GM23338 (cell line): ENCODE measurements at regions not wholly inside any gene's neighbourhood (a gene's known extent, or its start where the extent isn't known, plus 50 kb on each side); places are given as distances from the start of the nearest gene placed in this dataset.

Source experiments
- ATAC-seq: fragments of 200-7000 bp; cut with Tn5 transposase; 3 replicates; pipeline ENCODE4 v1.9.1; 2020
- DNase-seq: peaks from one replicate; pipeline ENCODE4 v3.0.0-alpha.2; 2015; ENCODE audit warnings: low spot score
- H2AFZ ChIP-seq: fragments of 200-600 bp; sonication (generic); 2 replicates; pipeline ENCODE4 v1.8.0; 2016; ENCODE audit warnings: antibody characterized with exemption, mild to moderate bottlenecking, moderate library complexity
- H3F3A ChIP-seq: fragments of 200-600 bp; sonication (generic); replicated peaks from 2 replicates; pipeline ENCODE4 v1.8.0; 2017; ENCODE audit warnings: antibody characterized with exemption, mixed run types, low read depth
- H3K27ac ChIP-seq: fragments of 200-600 bp; sonication (generic); 2 replicates; pipeline ENCODE4 v1.6.1; 2016; ENCODE audit warnings: low read depth
- H3K27me3 ChIP-seq: fragments of 200-600 bp; sonication (generic); 2 replicates; pipeline ENCODE4 v1.8.0; 2016; ENCODE audit warnings: mild to moderate bottlenecking, mixed run types, moderate library complexity; ENCODE audit not compliant: insufficient read depth
- H3K36me3 ChIP-seq: fragments of 200-600 bp; sonication (generic); 2 replicates; pipeline ENCODE4 v1.8.0; 2016; ENCODE audit warnings: mild to moderate bottlenecking; ENCODE audit not compliant: insufficient read depth
- H3K4me1 ChIP-seq: fragments of 200-600 bp; sonication (generic); 2 replicates; pipeline ENCODE4 v1.8.0; 2016; ENCODE audit warnings: mild to moderate bottlenecking, moderate library complexity; ENCODE audit not compliant: insufficient read depth
- H3K4me2 ChIP-seq: fragments of 200-600 bp; sonication (generic); 2 replicates; pipeline ENCODE4 v1.7.1; 2017; ENCODE audit warnings: mixed run types
- H3K4me3 ChIP-seq: fragments of 200-600 bp; sonication (generic); 2 replicates; pipeline ENCODE4 v1.6.1; 2016; ENCODE audit warnings: mixed run types
- H3K79me2 ChIP-seq: fragments of 200-600 bp; sonication (generic); replicated peaks from 2 replicates; pipeline ENCODE4 v1.8.0; 2017; ENCODE audit warnings: mild to moderate bottlenecking; ENCODE audit not compliant: insufficient read depth
- H3K9me2 ChIP-seq: fragments of 200-600 bp; sonication (generic); 2 replicates; pipeline ENCODE4 v1.8.0; 2017; ENCODE audit not compliant: insufficient read depth
- H4K20me1 ChIP-seq: fragments of 200-600 bp; sonication (generic); replicated peaks from 2 replicates; pipeline ENCODE4 v1.8.0; 2017; ENCODE audit warnings: mild to moderate bottlenecking; ENCODE audit not compliant: insufficient read depth
- H3K27ac Mint-ChIP-seq: 2 replicates; pipeline ENCODE4 v1.8.0; 2020; ENCODE audit warnings: inconsistent platforms, mild to moderate bottlenecking, moderate library complexity, mixed read lengths
- H3K27me3 Mint-ChIP-seq: 3 replicates; pipeline ENCODE4 v1.8.0; 2022; ENCODE audit warnings: low read depth, mild to moderate bottlenecking, moderate library complexity, mixed read lengths, inconsistent platforms; ENCODE audit not compliant: insufficient read depth, poor library complexity
- H3K36me3 Mint-ChIP-seq: 3 replicates; pipeline ENCODE4 v1.8.0; 2021; ENCODE audit warnings: low read depth, mild to moderate bottlenecking, inconsistent platforms, moderate library complexity, mixed read lengths
- H3K4me1 Mint-ChIP-seq: 3 replicates; pipeline ENCODE4 v1.8.0; 2020; ENCODE audit warnings: mild to moderate bottlenecking, inconsistent platforms, mixed read lengths
- H3K4me3 Mint-ChIP-seq: 3 replicates; pipeline ENCODE4 v1.8.0; 2021; ENCODE audit warnings: moderate library complexity, mild to moderate bottlenecking, inconsistent platforms, mixed read lengths
- H3K9me3 Mint-ChIP-seq: 3 replicates; pipeline ENCODE4 v1.8.0; 2020; ENCODE audit warnings: moderate library complexity, mild to moderate bottlenecking, inconsistent platforms, mixed read lengths
- CTCF ChIP-seq, 2 experiments: fragments of 200-600 bp in 1 of 2; sonication (generic) in 1 of 2; conservative IDR thresholded peaks; 2 replicates each; pipeline versions ENCODE4 v1.5.1 to v1.6.1; 2016 to 2017; ENCODE audit warnings: antibody characterized with exemption in 2 of 2, low read depth in 2 of 2, mild to moderate bottlenecking in 2 of 2, moderate library complexity in 1 of 2
- ETS1 ChIP-seq: IDR thresholded peaks from 2 replicates; pipeline ENCODE4 v1.6.1; 2016; ENCODE audit warnings: antibody characterized with exemption
- EZH2 ChIP-seq: fragments of 200-600 bp; sonication (generic); IDR thresholded peaks from one replicate; pipeline ENCODE4 v1.8.0; 2017; ENCODE audit warnings: antibody characterized with exemption, mild to moderate bottlenecking, low read depth; ENCODE audit not compliant: unreplicated experiment
- EZH2phosphoT487 ChIP-seq: fragments of 200-600 bp; sonication (generic); IDR thresholded peaks from one replicate; pipeline ENCODE4 v1.8.1; 2018; ENCODE audit warnings: antibody characterized with exemption; ENCODE audit not compliant: unreplicated experiment
- JUNB ChIP-seq: IDR thresholded peaks from one replicate; pipeline ENCODE4 v1.6.1; 2016; ENCODE audit warnings: antibody characterized with exemption; ENCODE audit not compliant: unreplicated experiment
- POLR2AphosphoS5 ChIP-seq: IDR thresholded peaks from 2 replicates; pipeline ENCODE4 v1.6.1; 2016; ENCODE audit warnings: antibody characterized with exemption, low read depth
- REST ChIP-seq: IDR thresholded peaks from one replicate; pipeline ENCODE4 v1.6.1; 2018; ENCODE audit warnings: antibody characterized with exemption; ENCODE audit not compliant: unreplicated experiment
- STAT1 ChIP-seq: IDR thresholded peaks from one replicate; pipeline ENCODE4 v1.6.1; 2016; ENCODE audit warnings: antibody characterized with exemption; ENCODE audit not compliant: unreplicated experiment
- ZNF114 ChIP-seq: fragments of 250-450 bp; sonication (Bioruptor Pico); IDR thresholded peaks from 2 replicates; pipeline ENCODE4 v1.5.0; 2020; ENCODE audit warnings: mild to moderate bottlenecking, moderate library complexity
- ZNF331 ChIP-seq: fragments of 250-450 bp; sonication (Bioruptor Pico); IDR thresholded peaks from 2 replicates; pipeline ENCODE4 v1.5.0; 2020; ENCODE audit warnings: low read depth, mild to moderate bottlenecking, moderate library complexity
- ZNF462 ChIP-seq: fragments of 250-450 bp; sonication (Bioruptor Pico); IDR thresholded peaks from 2 replicates; pipeline ENCODE4 v1.5.0; 2020; ENCODE audit warnings: mild to moderate bottlenecking, moderate library complexity

GRCh38 chr7:25308246-25308645, 80.0 kb upstream of the NPVF start (continued):
- TF ChIP-seq ZNF462 (CRISPR knock-in tag) (no peak), JUNB (no peak), ZNF114 (no peak), POLR2AphosphoS5 (no peak)

GRCh38 chr7:25308906-25309705, 80.8 kb upstream of the NPVF start:
- Histone ChIP-seq H3K36me3 (no peaks in the 10 kb centered on the region), H3K4me3 (no peak overlapping the region), H3K9me2 (peaks cover 20% of the 10 kb centered on the region), H3F3A (no peaks in the 10 kb centered on the region), H4K20me1 (no peaks in the 10 kb centered on the region), H3K4me1 (peaks cover 9% of the 10 kb centered on the region), H2AFZ (0 out of 2 replicates have a peak overlapping the region, but pooled peaks have one; percentile 8), H3K4me2 (no peak overlapping the region), H3K79me2 (no peaks in the 10 kb centered on the region), H3K27me3 (no peaks in the 10 kb centered on the region), H3K27ac (no peak overlapping the region)
- DNase-seq: no peak
- no peak overlapping the region for H3K4me3 Mint-ChIP-seq
- H3K27ac Mint-ChIP-seq: no peak overlapping the region
- no peak for ATAC-seq
- H3K4me1 Mint-ChIP-seq: peaks cover 15% of the 10 kb centered on the region
- peaks cover 1% of the 10 kb centered on the region for H3K27me3 Mint-ChIP-seq
- no peaks in the 10 kb centered on the region for H3K9me3 Mint-ChIP-seq
- H3K36me3 Mint-ChIP-seq: no peaks in the 10 kb centered on the region
- no peak for TF ChIP-seq JUNB
- no peak for TF ChIP-seq ETS1
- no peak for TF ChIP-seq POLR2AphosphoS5
- TF ChIP-seq CTCF (conservative IDR thresholded peaks at IDR 0.05; ENCODE audit: low read depth in 2 of 2): no peak
- no peak for TF ChIP-seq EZH2
- TF ChIP-seq STAT1: no peak
- TF ChIP-seq REST: no peak
- no peak for TF ChIP-seq EZH2phosphoT487
- TF ChIP-seq ZNF331 (CRISPR knock-in tag): no peak
- TF ChIP-seq ZNF114: no peak
